HG02798 (cell line): ENCODE measurements at regions not wholly inside any gene's neighbourhood (a gene's known extent, or its start where the extent isn't known, plus 50 kb on each side); places are given as distances from the start of the nearest gene placed in this dataset.

Experiments
- ATAC-seq: cut with Tn5 transposase; IDR thresholded peaks from one replicate; pipeline ENCODE4 v1.9.1; 2021; ENCODE audit warnings: mild to moderate bottlenecking; ENCODE audit not compliant: unreplicated experiment, poor library complexity

GRCh38 chr1:87707411-87707810 lies 378.7 kb downstream of the LMO4 start:
- no peak for ATAC-seq

- no peak for ATAC-seq
These were observed 383.8 kb downstream of the LMO4 start for GRCh38 chr1:87712261-87713010.

- no peak for ATAC-seq
These were observed 385.6 kb downstream of the LMO4 start for GRCh38 chr1:87714278-87714677.

GRCh38 chr1:87715052-87715451 lies 386.4 kb downstream of the LMO4 start:
- no peak for ATAC-seq

GRCh38 chr1:87715471-87715870 lies 386.8 kb downstream of the LMO4 start:
- no peak for ATAC-seq

GRCh38 chr1:87717157-87717670 lies 388.5 kb downstream of the LMO4 start:
- no peak for ATAC-seq

- no peak for ATAC-seq
These were observed 389.7 kb downstream of the LMO4 start for GRCh38 chr1:87718241-87718950.

- no peak for ATAC-seq
These were observed 391.0 kb downstream of the LMO4 start for GRCh38 chr1:87719658-87720057.

GRCh38 chr1:87720561-87720960 lies 391.9 kb downstream of the LMO4 start:
- no peak for ATAC-seq

GRCh38 chr1:87723193-87723592 lies 394.5 kb downstream of the LMO4 start:
- no peak for ATAC-seq

- no peak for ATAC-seq
These were observed 399.5 kb downstream of the LMO4 start for GRCh38 chr1:87728169-87728568.

GRCh38 chr1:87730274-87731216 lies 401.9 kb downstream of the LMO4 start:
- no peak for ATAC-seq

GRCh38 chr1:87733386-87733785 lies 404.7 kb downstream of the LMO4 start:
- ATAC-seq, result no peak

- ATAC-seq, result no peak
These were observed 407.1 kb downstream of the LMO4 start for GRCh38 chr1:87735750-87736149.

GRCh38 chr1:87739141-87739540 lies 410.5 kb downstream of the LMO4 start:
- ATAC-seq, result no peak

- ATAC-seq, result no peak
These were observed 411.0 kb downstream of the LMO4 start for GRCh38 chr1:87739704-87740103.

- ATAC-seq, result no peak
These were observed 414.6 kb downstream of the LMO4 start for GRCh38 chr1:87743256-87743655.

GRCh38 chr1:87744056-87744455 lies 415.4 kb downstream of the LMO4 start:
- ATAC-seq, result no peak

GRCh38 chr1:87744763-87745162 lies 416.1 kb downstream of the LMO4 start:
- no peak for ATAC-seq

- no peak for ATAC-seq
These were observed 424.7 kb downstream of the LMO4 start for GRCh38 chr1:87753366-87753765.

- no peak for ATAC-seq
These were observed 425.5 kb downstream of the LMO4 start for GRCh38 chr1:87754139-87754538.
